Transverse colon (tissue), 4 donors: ENCODE measurements at regions not wholly inside any gene's neighbourhood (a gene's known extent, or its start where the extent isn't known, plus 50 kb on each side); places are given as distances from the start of the nearest gene placed in this dataset.

Experiments
- DNase-seq: peaks from one replicate; pipeline ENCODE4 v3.0.0-alpha.2; 2019
- H3K27ac ChIP-seq, 4 donors: fragments of 200-600 bp; sonication (generic); 2 replicates each; pipeline ENCODE4 v1.5.1; 2016 to 2018; ENCODE audit warnings: inconsistent platforms in 4 of 4
- H3K27me3 ChIP-seq: fragments of 200-600 bp; sonication (generic); 2 replicates; pipeline ENCODE4 v1.5.1; 2017; ENCODE audit warnings: inconsistent platforms
- H3K36me3 ChIP-seq, 4 donors: fragments of 200-600 bp; sonication (generic); 2 replicates each; pipeline ENCODE4 v1.5.1; 2017 to 2019; ENCODE audit warnings: inconsistent platforms in 4 of 4
- H3K4me1 ChIP-seq, 4 donors: fragments of 200-600 bp; sonication (generic); 2 replicates each; pipeline ENCODE4 v1.5.1; 2017 to 2020; ENCODE audit warnings: inconsistent platforms in 4 of 4
- H3K4me3 ChIP-seq, 4 donors: fragments of 200-600 bp; sonication (generic); 1 replicate in 1 of 4; 2 replicates in 3 of 4; pipeline versions ENCODE4 v1.5.1 to v1.6.1; 2017 to 2019; ENCODE audit warnings: inconsistent platforms in 4 of 4
- H3K9me3 ChIP-seq, 2 donors: fragments of 200-600 bp; sonication (generic); 2 replicates each; pipeline ENCODE4 v1.5.1; 2017 to 2019; ENCODE audit warnings: inconsistent platforms in 2 of 2
- CTCF ChIP-seq, 5 experiments: fragments of 200-600 bp in 3 of 5; fragments of 450-650 bp in 2 of 5; sonication (generic) in 3 of 5; IDR thresholded peaks; 1 replicate in 2 of 5; 2 replicates in 3 of 5; pipeline ENCODE4 v1.5.1; 2016 to 2017; ENCODE audit warnings: antibody characterized with exemption in 5 of 5, inconsistent platforms in 3 of 5, mild to moderate bottlenecking in 2 of 5, moderate library complexity in 1 of 5
- EP300 ChIP-seq: sonication (generic); formaldehyde crosslinking; IDR thresholded peaks from one replicate; pipeline ENCODE4 v1.6.1; 2017; ENCODE audit warnings: antibody characterized with exemption, low read depth
- POLR2A ChIP-seq: fragments of 450-650 bp; IDR thresholded peaks from one replicate; pipeline ENCODE4 v1.6.1; 2016; ENCODE audit warnings: antibody characterized with exemption, mild to moderate bottlenecking, moderate library complexity
- POLR2AphosphoS5 ChIP-seq, 3 donors: sonication (generic); formaldehyde crosslinking; IDR thresholded peaks; one replicate each; pipeline ENCODE4 v1.6.1; 2016; ENCODE audit warnings: antibody characterized with exemption in 3 of 3
- WGBS, 2 donors: methylation state at CpG; one replicate each; pipeline ENCODE4 v1.1.5; 2018; ENCODE audit warnings: low coverage in 1 of 2; 5-methylcytosine and 5-hydroxymethylcytosine counted together
- in situ Hi-C, 4 donors: fragments of 200-750 bp; cut with MboI; loops; one replicate each; pipeline versions ENCODE4 v1.15.0 to v1.15.1; 2017; ENCODE audit warnings: low sequenced_read_pairs in 3 of 4, low pct_ligation_motif_present in 1 of 4, low pct_unique_long_range_greater_than_20kb in 1 of 4
- intact Hi-C: fragments of 100-400 bp; cut with DNase I; formaldehyde crosslinking; loops from one replicate; pipeline ENCODE4 v1.15.1; 2023; ENCODE audit warnings: low total_unique reads

DNA sequence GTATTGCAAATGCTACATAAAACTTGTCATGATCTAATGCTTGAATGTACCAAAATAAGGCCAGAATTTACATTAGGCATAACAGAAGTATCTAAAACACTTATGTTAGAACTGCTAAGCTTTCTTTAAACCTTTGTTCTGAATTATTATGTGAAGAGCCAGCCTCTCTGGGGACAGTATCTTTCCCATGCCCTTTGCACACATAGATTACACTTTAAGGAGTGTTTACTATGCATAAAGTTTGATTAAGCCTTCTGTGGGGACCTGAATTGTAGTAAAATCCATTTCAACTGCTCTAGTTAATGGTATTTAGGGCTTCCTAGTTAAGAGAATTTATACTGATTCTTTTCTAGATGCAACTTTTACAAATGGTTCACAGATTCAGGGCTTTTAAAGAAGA, 444.7 kb downstream of the IPMK start:
- intact Hi-C loops (no loop called here), in situ Hi-C loops (no loop called here)
- no peak overlapping the region for H3K27ac ChIP-seq
- no peaks in the 10 kb centered on the region for H3K36me3 ChIP-seq
- H3K27me3 ChIP-seq = no peaks in the 10 kb centered on the region
- peaks cover 0 to 4% (median 0%) of the 10 kb centered on the region in 4 donors for H3K4me1 ChIP-seq
- H3K4me3 ChIP-seq = no peak overlapping the region
- H3K9me3 ChIP-seq = no peaks in the 10 kb centered on the region
- TF ChIP-seq EP300 (no peak), POLR2AphosphoS5 (IDR thresholded peaks at IDR 0.05) (no peak), POLR2A (no peak), CTCF (IDR thresholded peaks at IDR 0.05) (no peak)
- no peak for DNase-seq

DNA sequence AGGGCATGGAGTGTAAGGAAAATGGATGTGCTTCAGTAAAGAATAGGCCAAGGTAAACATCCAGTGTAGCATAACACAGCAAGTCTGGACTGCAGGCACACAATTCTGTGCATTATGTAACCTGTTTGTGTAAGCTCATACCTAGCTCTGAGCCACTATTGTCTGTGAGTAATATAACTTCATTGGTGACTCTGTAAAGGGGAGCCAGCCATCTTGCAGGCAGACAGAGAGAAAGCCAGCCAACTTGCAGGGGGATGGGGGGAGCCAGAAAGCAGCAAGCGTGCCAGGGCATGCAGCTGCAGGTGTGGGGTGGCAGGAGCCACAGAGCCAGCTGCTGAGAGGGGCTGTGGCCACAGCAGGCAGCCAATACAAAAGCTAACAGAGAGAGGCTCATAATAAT, 449.2 kb downstream of the IPMK start:
- Histone ChIP-seq H3K4me3 (no peak overlapping the region), H3K36me3 (no peaks in the 10 kb centered on the region), H3K27ac (no peak overlapping the region), H3K4me1 (peaks cover 0 to 4% (median 0%) of the 10 kb centered on the region in 4 donors), H3K27me3 (no peaks in the 10 kb centered on the region), H3K9me3 (no peaks in the 10 kb centered on the region)
- in situ Hi-C loops = no loop called here
- intact Hi-C loops = no loop called here
- no peak for TF ChIP-seq CTCF (IDR thresholded peaks at IDR 0.05)
- TF ChIP-seq POLR2A = no peak
- no peak for TF ChIP-seq POLR2AphosphoS5 (IDR thresholded peaks at IDR 0.05)
- no peak for TF ChIP-seq EP300
- DNase-seq = no peak
- WGBS, 2 donors = 40 to 73% methylated on average over 1 of the region's 1 CpG

DNA sequence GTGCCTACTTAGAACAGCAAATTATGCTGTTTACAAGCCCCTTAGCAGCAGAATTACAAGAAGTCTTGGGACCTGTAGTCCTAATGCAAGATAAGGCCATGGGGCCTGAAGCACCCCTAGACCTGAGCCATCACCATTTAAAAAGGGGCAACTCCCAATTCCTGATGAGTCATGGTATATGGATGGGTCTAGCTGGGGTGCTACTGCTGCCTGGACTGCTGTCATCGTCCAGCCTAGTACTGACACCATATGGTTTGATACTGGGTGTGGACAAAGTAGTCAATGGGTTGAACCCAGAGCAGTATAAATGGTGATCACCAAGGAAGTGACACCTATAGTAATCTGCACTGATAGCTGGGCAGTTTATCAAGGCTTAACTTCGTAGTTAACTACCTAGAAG, 450.0 kb downstream of the IPMK start:
- no peaks in the 10 kb centered on the region for H3K36me3 ChIP-seq
- no peaks in the 10 kb centered on the region for H3K9me3 ChIP-seq
- H3K27me3 ChIP-seq = no peaks in the 10 kb centered on the region
- no peak overlapping the region for H3K27ac ChIP-seq
- no peak for DNase-seq
- intact Hi-C loops (no loop called here), in situ Hi-C loops (no loop called here)
- TF ChIP-seq EP300 (no peak), POLR2AphosphoS5 (IDR thresholded peaks at IDR 0.05) (no peak), CTCF (IDR thresholded peaks at IDR 0.05) (no peak), POLR2A (no peak)
- no peak overlapping the region for H3K4me3 ChIP-seq
- peaks cover 0 to 4% (median 0%) of the 10 kb centered on the region in 4 donors for H3K4me1 ChIP-seq
- 53 to 71% methylated on average over 1 to 2 of the region's 2 CpGs for WGBS, 2 donors

DNA sequence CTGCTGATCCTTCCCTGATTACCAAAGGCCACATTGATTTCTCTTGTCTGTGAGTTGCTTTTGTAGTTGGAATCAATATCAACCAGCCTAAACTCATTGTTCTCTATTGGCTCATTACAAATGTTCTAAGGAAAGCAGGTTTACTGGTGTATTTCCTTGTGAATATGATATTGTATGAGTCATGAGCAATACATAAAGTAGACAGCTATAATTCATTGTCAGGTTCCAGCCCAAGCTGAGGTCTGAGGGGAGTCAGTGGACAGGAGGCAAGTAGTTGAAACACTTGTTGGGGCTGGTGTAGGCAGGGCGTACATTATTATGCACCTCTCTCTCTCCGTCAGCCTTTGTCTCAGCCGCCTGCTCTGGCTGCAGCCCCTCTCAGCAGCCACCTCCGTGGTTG, 451.7 kb downstream of the IPMK start:
- no peak overlapping the region for H3K4me3 ChIP-seq
- no peaks in the 10 kb centered on the region for H3K9me3 ChIP-seq
- no peak for DNase-seq
- no peak overlapping the region for H3K27ac ChIP-seq
- TF ChIP-seq EP300 (no peak), POLR2AphosphoS5 (IDR thresholded peaks at IDR 0.05) (no peak), POLR2A (no peak), CTCF (IDR thresholded peaks at IDR 0.05) (no peak)
- intact Hi-C loops = no loop called here
- 50 to 83% methylated on average over 3 to 4 of the region's 4 CpGs for WGBS, 2 donors
- H3K36me3 ChIP-seq = no peaks in the 10 kb centered on the region
- in situ Hi-C loops = no loop called here
- H3K27me3 ChIP-seq = no peaks in the 10 kb centered on the region
- H3K4me1 ChIP-seq = no peaks in the 10 kb centered on the region
